HG02623 (cell line): ENCODE measurements at regions not wholly inside any gene's neighbourhood (a gene's known extent, or its start where the extent isn't known, plus 50 kb on each side); places are given as distances from the start of the nearest gene placed in this dataset.

ENCODE experiments used
- ATAC-seq: cut with Tn5 transposase; IDR thresholded peaks from one replicate; pipeline ENCODE4 v1.9.1; 2021; ENCODE audit warnings: moderate library complexity; ENCODE audit not compliant: unreplicated experiment

GRCh38 chr19:28889941-28890670, 322.8 kb downstream of the UQCRFS1 start:
- no peak for ATAC-seq

- no peak for ATAC-seq
Measured at GRCh38 chr19:28887920-28888618, 324.9 kb downstream of the UQCRFS1 start.

GRCh38 chr19:28886708-28887107, 326.2 kb downstream of the UQCRFS1 start:
- no peak for ATAC-seq

- ATAC-seq: no peak
Measured at GRCh38 chr19:28885965-28886364, 327.0 kb downstream of the UQCRFS1 start.

- no peak for ATAC-seq
Measured at GRCh38 chr19:28884786-28885476, 328.0 kb downstream of the UQCRFS1 start.

- ATAC-seq: no peak
Measured at GRCh38 chr19:28883241-28883693, 329.7 kb downstream of the UQCRFS1 start.

GRCh38 chr19:28882818-28883217, 330.1 kb downstream of the UQCRFS1 start:
- ATAC-seq: no peak

- no peak for ATAC-seq
Measured at GRCh38 chr19:28881616-28882015, 331.3 kb downstream of the UQCRFS1 start.

GRCh38 chr19:28880735-28881401, 332.1 kb downstream of the UQCRFS1 start:
- no peak for ATAC-seq

GRCh38 chr19:28878862-28879566, 333.9 kb downstream of the UQCRFS1 start:
- ATAC-seq: no peak

GRCh38 chr19:28876609-28877123, 336.3 kb downstream of the UQCRFS1 start:
- ATAC-seq: no peak

GRCh38 chr19:28874742-28875141, 338.2 kb downstream of the UQCRFS1 start:
- ATAC-seq: no peak

- ATAC-seq: no peak
Measured at GRCh38 chr19:28873301-28873700, 339.6 kb downstream of the UQCRFS1 start.

- ATAC-seq: no peak
Measured at GRCh38 chr19:28871099-28871725, 341.7 kb downstream of the UQCRFS1 start.

GRCh38 chr19:28869459-28869858, 343.5 kb downstream of the UQCRFS1 start:
- no peak for ATAC-seq

- ATAC-seq: no peak
Measured at GRCh38 chr19:28868836-28869235, 344.1 kb downstream of the UQCRFS1 start.

GRCh38 chr19:28867978-28868377, 345.0 kb downstream of the UQCRFS1 start:
- no peak for ATAC-seq

- ATAC-seq: no peak
Measured at GRCh38 chr19:28864577-28865042, 348.3 kb downstream of the UQCRFS1 start.

GRCh38 chr19:28864024-28864503, 348.9 kb downstream of the UQCRFS1 start:
- ATAC-seq: no peak

GRCh38 chr19:28862238-28862637, 350.7 kb downstream of the UQCRFS1 start:
- ATAC-seq: no peak
